Neural progenitor cell (in vitro differentiated cells): ENCODE measurements at regions not wholly inside any gene's neighbourhood (a gene's known extent, or its start where the extent isn't known, plus 50 kb on each side); places are given as distances from the start of the nearest gene placed in this dataset.

Experiments
- DNase-seq: peaks from one replicate; pipeline ENCODE4 v3.0.0-alpha.2; 2016; ENCODE audit warnings: low spot score
- H2AFZ ChIP-seq: fragments of 200-600 bp; sonication (generic); replicated peaks from 2 replicates; pipeline ENCODE4 v1.6.1; 2016; ENCODE audit warnings: antibody characterized with exemption
- H3F3A ChIP-seq: fragments of 200-600 bp; sonication (generic); 2 replicates; pipeline ENCODE4 v1.6.1; 2016; ENCODE audit warnings: antibody characterized with exemption, low read depth
- H3K27ac ChIP-seq: fragments of 200-600 bp; sonication (generic); 2 replicates; pipeline ENCODE4 v1.5.1; 2016; ENCODE audit warnings: mild to moderate bottlenecking
- H3K27me3 ChIP-seq: fragments of 200-600 bp; sonication (generic); 2 replicates; pipeline ENCODE4 v1.6.1; 2016; ENCODE audit warnings: mild to moderate bottlenecking, moderate library complexity
- H3K36me3 ChIP-seq: fragments of 200-600 bp; sonication (generic); 2 replicates; pipeline ENCODE4 v1.5.1; 2016
- H3K4me1 ChIP-seq: fragments of 200-600 bp; sonication (generic); 2 replicates; pipeline ENCODE4 v1.6.1; 2016; ENCODE audit warnings: mixed run types
- H3K4me2 ChIP-seq: fragments of 200-600 bp; sonication (generic); 2 replicates; pipeline ENCODE4 v1.6.1; 2016
- H3K4me3 ChIP-seq: fragments of 200-600 bp; sonication (generic); 2 replicates; pipeline ENCODE4 v1.5.1; 2016
- H3K79me2 ChIP-seq: fragments of 200-600 bp; sonication (generic); 2 replicates; pipeline ENCODE4 v1.6.1; 2016; ENCODE audit warnings: low read depth
- H3K9ac ChIP-seq: fragments of 200-600 bp; sonication (generic); 2 replicates; pipeline ENCODE4 v1.6.1; 2016
- H3K9me3 ChIP-seq: fragments of 200-600 bp; sonication (generic); 2 replicates; pipeline ENCODE4 v1.5.1; 2016; ENCODE audit warnings: low read depth
- H4K20me1 ChIP-seq: fragments of 200-600 bp; sonication (generic); 2 replicates; pipeline ENCODE4 v1.6.1; 2016; ENCODE audit warnings: low read depth
- H3K27ac Mint-ChIP-seq: 3 replicates; pipeline ENCODE4 v1.8.0; 2021; ENCODE audit warnings: mixed read lengths
- H3K27me3 Mint-ChIP-seq: 2 replicates; pipeline ENCODE4 v1.8.0; 2022; ENCODE audit warnings: low read depth, mild to moderate bottlenecking, inconsistent platforms, moderate library complexity, mixed read lengths; ENCODE audit not compliant: insufficient read depth
- H3K36me3 Mint-ChIP-seq: 3 replicates; pipeline ENCODE4 v1.8.0; 2021; ENCODE audit warnings: mixed read lengths
- H3K4me1 Mint-ChIP-seq: 3 replicates; pipeline ENCODE4 v1.8.0; 2021; ENCODE audit warnings: mixed read lengths
- H3K4me3 Mint-ChIP-seq: 3 replicates; pipeline ENCODE4 v1.8.0; 2021; ENCODE audit warnings: mild to moderate bottlenecking, moderate library complexity, mixed read lengths
- H3K9me3 Mint-ChIP-seq: 3 replicates; pipeline ENCODE4 v1.8.0; 2020; ENCODE audit warnings: mixed read lengths
- EZH2 ChIP-seq: fragments of 200-600 bp; sonication (generic); IDR thresholded peaks from 2 replicates; pipeline ENCODE4 v1.6.1; 2017; ENCODE audit warnings: antibody characterized with exemption, mild to moderate bottlenecking, moderate library complexity
- EZH2phosphoT487 ChIP-seq: fragments of 200-600 bp; sonication (generic); IDR thresholded peaks from 2 replicates; pipeline ENCODE4 v1.6.1; 2017; ENCODE audit warnings: antibody characterized with exemption
- TF ChIP-seq, protein P1 (sequence below): fragments of 200-600 bp; sonication (generic); IDR thresholded peaks from 2 replicates; pipeline ENCODE4 v1.5.1; 2017; ENCODE audit warnings: antibody characterized with exemption, mild to moderate bottlenecking

DNA sequence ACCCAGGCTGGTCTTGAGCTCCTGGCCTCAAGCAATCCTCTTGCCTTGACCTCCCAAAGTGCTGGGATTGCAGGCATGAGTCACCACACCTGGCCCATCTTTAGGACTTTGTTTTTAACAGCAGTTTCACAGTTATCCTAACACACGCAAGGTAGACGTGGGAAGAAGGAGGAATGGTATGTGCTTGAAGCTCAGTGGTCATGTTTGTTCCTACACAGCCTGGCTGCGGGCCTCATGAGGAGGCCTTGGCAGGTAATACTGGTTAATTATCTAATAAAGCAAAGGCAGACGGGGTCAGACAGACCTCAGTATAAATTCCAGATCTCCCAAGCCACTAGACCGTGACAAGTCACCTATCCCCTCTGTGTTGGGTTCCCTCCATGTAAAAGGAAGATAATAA lies 271.8 kb downstream of the PCNX1 start:
- Histone ChIP-seq H3K9me3 (no peaks in the 10 kb centered on the region), H3K27ac (no peak overlapping the region), H3K4me1 (peaks cover 13% of the 10 kb centered on the region), H3K4me2 (no peak overlapping the region), H3K9ac (no peak overlapping the region), H2AFZ (no peak overlapping the region), H3K79me2 (no peaks in the 10 kb centered on the region), H3F3A (peaks cover 4% of the 10 kb centered on the region), H3K36me3 (no peaks in the 10 kb centered on the region), H3K4me3 (no peak overlapping the region), H4K20me1 (no peaks in the 10 kb centered on the region), H3K27me3 (no peaks in the 10 kb centered on the region)
- Mint-ChIP-seq H3K27ac (no peak overlapping the region), H3K4me3 (no peak overlapping the region), H3K9me3 (peaks cover 2% of the 10 kb centered on the region), H3K4me1 (no peaks in the 10 kb centered on the region), H3K36me3 (no peaks in the 10 kb centered on the region), H3K27me3 (peaks cover 5% of the 10 kb centered on the region)
- no peak for DNase-seq
- TF ChIP-seq EZH2: no peak

DNA sequence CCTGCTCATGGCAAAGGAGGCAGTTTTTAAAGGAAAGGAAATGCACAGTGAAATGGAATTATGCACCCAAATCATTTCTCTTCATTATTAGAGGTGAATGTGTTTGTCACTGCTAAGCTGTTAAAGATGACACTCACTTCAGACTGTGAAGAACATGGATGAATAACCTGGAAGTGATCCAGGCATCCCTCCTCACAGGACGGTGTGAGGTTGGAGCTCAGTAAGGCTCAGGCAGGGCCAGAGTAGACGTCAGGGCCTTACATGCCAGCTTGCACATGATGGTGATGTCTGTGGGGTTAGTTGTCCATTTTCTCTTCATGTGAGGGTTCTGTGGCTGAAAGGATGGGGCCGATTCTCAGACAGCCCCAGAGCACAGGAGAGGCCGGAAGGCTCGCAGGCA lies 273.1 kb downstream of the PCNX1 start:
- H3K27me3 Mint-ChIP-seq: peaks cover 5% of the 10 kb centered on the region
- H3K27ac Mint-ChIP-seq: no peak overlapping the region
- peaks cover 2% of the 10 kb centered on the region for H3K9me3 Mint-ChIP-seq

GRCh38 chr14:71181215-71182003 lies 274.1 kb downstream of the PCNX1 start:
- Mint-ChIP-seq H3K27ac (no peak overlapping the region), H3K27me3 (peaks cover 5% of the 10 kb centered on the region), H3K9me3 (no peaks in the 10 kb centered on the region), H3K36me3 (no peaks in the 10 kb centered on the region), H3K4me3 (no peak overlapping the region), H3K4me1 (no peaks in the 10 kb centered on the region)
- DNase-seq: no peak
- H4K20me1 ChIP-seq: no peaks in the 10 kb centered on the region
- TF ChIP-seq, protein P1, sequence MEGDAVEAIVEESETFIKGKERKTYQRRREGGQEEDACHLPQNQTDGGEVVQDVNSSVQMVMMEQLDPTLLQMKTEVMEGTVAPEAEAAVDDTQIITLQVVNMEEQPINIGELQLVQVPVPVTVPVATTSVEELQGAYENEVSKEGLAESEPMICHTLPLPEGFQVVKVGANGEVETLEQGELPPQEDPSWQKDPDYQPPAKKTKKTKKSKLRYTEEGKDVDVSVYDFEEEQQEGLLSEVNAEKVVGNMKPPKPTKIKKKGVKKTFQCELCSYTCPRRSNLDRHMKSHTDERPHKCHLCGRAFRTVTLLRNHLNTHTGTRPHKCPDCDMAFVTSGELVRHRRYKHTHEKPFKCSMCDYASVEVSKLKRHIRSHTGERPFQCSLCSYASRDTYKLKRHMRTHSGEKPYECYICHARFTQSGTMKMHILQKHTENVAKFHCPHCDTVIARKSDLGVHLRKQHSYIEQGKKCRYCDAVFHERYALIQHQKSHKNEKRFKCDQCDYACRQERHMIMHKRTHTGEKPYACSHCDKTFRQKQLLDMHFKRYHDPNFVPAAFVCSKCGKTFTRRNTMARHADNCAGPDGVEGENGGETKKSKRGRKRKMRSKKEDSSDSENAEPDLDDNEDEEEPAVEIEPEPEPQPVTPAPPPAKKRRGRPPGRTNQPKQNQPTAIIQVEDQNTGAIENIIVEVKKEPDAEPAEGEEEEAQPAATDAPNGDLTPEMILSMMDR: no peak
- TF ChIP-seq EZH2phosphoT487: no peak
- TF ChIP-seq EZH2: no peak
- H3K4me3 ChIP-seq: no peak overlapping the region
- H3K79me2 ChIP-seq: no peaks in the 10 kb centered on the region
- H3K4me1 ChIP-seq: peaks cover 5% of the 10 kb centered on the region
- no peaks in the 10 kb centered on the region for H3K27me3 ChIP-seq
- no peak overlapping the region for H3K9ac ChIP-seq
- H3K36me3 ChIP-seq: no peaks in the 10 kb centered on the region
- no peak overlapping the region for H2AFZ ChIP-seq
- no peaks in the 10 kb centered on the region for H3K9me3 ChIP-seq
- H3K4me2 ChIP-seq: no peak overlapping the region
- H3K27ac ChIP-seq: no peak overlapping the region
- peaks cover 12% of the 10 kb centered on the region for H3F3A ChIP-seq

More for the DNA sequence above, 273.1 kb downstream of the PCNX1 start:
- DNase-seq: no peak
- no peak overlapping the region for H3K27ac ChIP-seq
- no peaks in the 10 kb centered on the region for H3K9me3 ChIP-seq
- Mint-ChIP-seq H3K4me1 (no peaks in the 10 kb centered on the region), H3K36me3 (no peaks in the 10 kb centered on the region), H3K4me3 (no peak overlapping the region)
- H3K4me1 ChIP-seq: peaks cover 13% of the 10 kb centered on the region
- no peaks in the 10 kb centered on the region for H3K27me3 ChIP-seq
- H3K79me2 ChIP-seq: no peaks in the 10 kb centered on the region
- no peak overlapping the region for H3K4me3 ChIP-seq
- no peak overlapping the region for H3K9ac ChIP-seq
- peaks cover 7% of the 10 kb centered on the region for H3F3A ChIP-seq
- no peaks in the 10 kb centered on the region for H3K36me3 ChIP-seq
- H2AFZ ChIP-seq: no peak overlapping the region
- no peak overlapping the region for H3K4me2 ChIP-seq
- no peaks in the 10 kb centered on the region for H4K20me1 ChIP-seq
- TF ChIP-seq EZH2: no peak

DNA sequence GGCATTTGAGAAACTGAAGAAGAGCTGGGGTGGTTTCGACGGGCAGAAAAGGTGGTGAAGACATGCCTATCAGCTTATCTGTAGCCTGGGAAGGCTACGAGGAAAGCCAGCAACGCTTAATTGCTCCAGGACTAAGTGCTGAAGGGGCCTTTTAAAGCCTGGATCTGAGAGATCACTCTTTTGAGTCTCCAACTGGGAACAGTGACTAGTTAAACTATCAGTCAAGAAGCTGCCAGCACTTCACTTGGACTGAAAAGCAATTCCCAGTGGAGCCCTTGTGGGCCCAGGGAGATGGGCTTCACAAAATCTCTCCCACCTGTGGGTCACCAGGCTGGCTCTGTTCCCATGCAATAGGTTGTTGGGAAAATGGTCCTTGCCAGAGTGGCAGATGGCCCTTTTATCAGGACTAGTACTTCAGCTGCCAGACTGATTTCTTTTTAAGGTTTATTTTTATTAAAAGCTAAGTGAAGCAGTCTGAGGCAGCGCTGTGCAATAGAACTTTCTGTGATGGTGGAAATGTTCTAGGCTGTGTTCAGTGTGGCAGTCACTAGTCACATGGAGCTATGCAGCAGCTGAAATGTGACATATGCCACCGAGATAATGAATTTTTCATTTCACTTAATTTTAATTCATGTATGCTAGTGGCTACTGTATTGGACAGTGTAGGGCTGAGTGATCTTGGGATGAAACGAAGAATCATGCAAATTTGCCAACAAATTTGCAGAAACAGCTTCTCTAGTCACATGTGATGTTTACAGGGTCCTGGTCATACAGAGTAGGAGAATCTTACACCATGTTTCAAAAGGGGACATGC lies 276.8 kb downstream of the PCNX1 start:
- H3K9ac ChIP-seq: no peak overlapping the region
- no peaks in the 10 kb centered on the region for H3K79me2 ChIP-seq
- H3K36me3 Mint-ChIP-seq: no peaks in the 10 kb centered on the region
- no peaks in the 10 kb centered on the region for H3K4me1 Mint-ChIP-seq
- no peak overlapping the region for H3K4me2 ChIP-seq
- peaks cover 4% of the 10 kb centered on the region for H3K27me3 Mint-ChIP-seq
- peak; percentile 45 for DNase-seq
- H3K27ac Mint-ChIP-seq: no peak overlapping the region
- TF ChIP-seq EZH2 (no peak), EZH2phosphoT487 (no peak)
- TF ChIP-seq, protein P1: no peak
- H3K4me1 ChIP-seq: peaks cover 12% of the 10 kb centered on the region
- peaks cover 14% of the 10 kb centered on the region for H3F3A ChIP-seq
- H3K27ac ChIP-seq: peak overlapping the region; percentile 6
- H3K4me3 ChIP-seq: no peak overlapping the region
- no peak overlapping the region for H2AFZ ChIP-seq
- H3K9me3 Mint-ChIP-seq: no peaks in the 10 kb centered on the region
- no peaks in the 10 kb centered on the region for H4K20me1 ChIP-seq
- no peaks in the 10 kb centered on the region for H3K36me3 ChIP-seq
- no peaks in the 10 kb centered on the region for H3K27me3 ChIP-seq
- no peaks in the 10 kb centered on the region for H3K9me3 ChIP-seq
- H3K4me3 Mint-ChIP-seq: no peak overlapping the region
